ENCODE measurements at regions not wholly inside any gene's neighbourhood (a gene's known extent, or its start where the extent isn't known, plus 50 kb on each side); places are given as distances from the start of the nearest gene placed in this dataset.

- CTCF ChIA-PET: no interaction called here
- no peaks in the 10 kb centered on the region for H3K9me3 ChIP-seq
- Mint-ChIP-seq H3K9me3 (ENCODE audit: unreplicated experiment) (no peaks in the 10 kb centered on the region), H3K4me1 (ENCODE audit: low read depth, unreplicated experiment) (no peaks in the 10 kb centered on the region), H3K4me3 (ENCODE audit: unreplicated experiment) (no peak overlapping the region), H3K27me3 (ENCODE audit: insufficient read depth, unreplicated experiment) (peaks cover 5% of the 10 kb centered on the region), H3K36me3 (ENCODE audit: insufficient read depth, unreplicated experiment) (no peaks in the 10 kb centered on the region), H3K27ac (ENCODE audit: unreplicated experiment) (no peak overlapping the region)
- intact Hi-C loops (cut with micrococcal nuclease; ENCODE audit: unreplicated experiment): no loop called here
- POLR2A ChIA-PET: no interaction called here
- H3K27me3 ChIP-seq (replicated peaks; ENCODE audit: control insufficient read depth, insufficient read depth, low read length): no peaks in the 10 kb centered on the region
- H3K36me3 ChIP-seq (ENCODE audit: control insufficient read depth, insufficient read depth, low read length): no peaks in the 10 kb centered on the region
- no peak overlapping the region for H3K4me3 ChIP-seq (ENCODE audit: low read depth, low read length)
- no TSS peak for BruUV-seq (replicated peaks)
- DNase-seq: no peak
- TF ChIP-seq CTCF (IDR thresholded peaks at IDR 0.05; ENCODE audit: insufficient read depth in 1 of 2, low read depth in 1 of 2, low read length in 1 of 2, severe bottlenecking in 1 of 2, unreplicated experiment in 1 of 2): no peak
- no peaks in the 10 kb centered on the region for H3K4me1 ChIP-seq
These were observed 339.0 kb downstream of the SMAD2 start for GRCh38 chr18:47591429-47591828.

- Histone ChIP-seq H3K4me3 (ENCODE audit: low read depth, low read length) (no peak overlapping the region), H3K27me3 (replicated peaks; ENCODE audit: control insufficient read depth, insufficient read depth, low read length) (no peaks in the 10 kb centered on the region), H3K9me3 (no peaks in the 10 kb centered on the region), H3K4me1 (no peaks in the 10 kb centered on the region), H3K36me3 (ENCODE audit: control insufficient read depth, insufficient read depth, low read length) (no peaks in the 10 kb centered on the region)
- no peaks in the 10 kb centered on the region for H3K4me1 Mint-ChIP-seq (ENCODE audit: low read depth, unreplicated experiment)
- POLR2A ChIA-PET: no interaction called here
- no peaks in the 10 kb centered on the region for H3K36me3 Mint-ChIP-seq (ENCODE audit: insufficient read depth, unreplicated experiment)
- DNase-seq: no peak
- H3K9me3 Mint-ChIP-seq (ENCODE audit: unreplicated experiment): no peaks in the 10 kb centered on the region
- intact Hi-C loops (cut with micrococcal nuclease; ENCODE audit: unreplicated experiment): no loop called here
- H3K27ac Mint-ChIP-seq (ENCODE audit: unreplicated experiment): no peak overlapping the region
- peaks cover 6% of the 10 kb centered on the region for H3K27me3 Mint-ChIP-seq (ENCODE audit: insufficient read depth, unreplicated experiment)
- CTCF ChIA-PET: no interaction called here
- no peak overlapping the region for H3K4me3 Mint-ChIP-seq (ENCODE audit: unreplicated experiment)
- TF ChIP-seq CTCF (IDR thresholded peaks at IDR 0.05; ENCODE audit: insufficient read depth in 1 of 2, low read depth in 1 of 2, low read length in 1 of 2, severe bottlenecking in 1 of 2, unreplicated experiment in 1 of 2): no peak
- BruUV-seq (replicated peaks): no TSS peak
These were observed 336.1 kb upstream of the SKOR2 start for GRCh38 chr18:47587587-47587986.

GRCh38 chr18:47586418-47587070, 335.1 kb upstream of the SKOR2 start:
- CTCF ChIA-PET: no interaction called here
- DNase-seq: no peak
- no peaks in the 10 kb centered on the region for H3K9me3 Mint-ChIP-seq (ENCODE audit: unreplicated experiment)
- Histone ChIP-seq H3K4me3 (ENCODE audit: low read depth, low read length) (no peak overlapping the region), H3K4me1 (no peaks in the 10 kb centered on the region), H3K27me3 (replicated peaks; ENCODE audit: control insufficient read depth, insufficient read depth, low read length) (no peaks in the 10 kb centered on the region), H3K36me3 (ENCODE audit: control insufficient read depth, insufficient read depth, low read length) (no peaks in the 10 kb centered on the region), H3K9me3 (no peaks in the 10 kb centered on the region)
- H3K27me3 Mint-ChIP-seq (ENCODE audit: insufficient read depth, unreplicated experiment): peaks cover 3% of the 10 kb centered on the region
- POLR2A ChIA-PET: no interaction called here
- no peaks in the 10 kb centered on the region for H3K4me1 Mint-ChIP-seq (ENCODE audit: low read depth, unreplicated experiment)
- H3K4me3 Mint-ChIP-seq (ENCODE audit: unreplicated experiment): no peak overlapping the region
- H3K36me3 Mint-ChIP-seq (ENCODE audit: insufficient read depth, unreplicated experiment): no peaks in the 10 kb centered on the region
- intact Hi-C loops (cut with micrococcal nuclease; ENCODE audit: unreplicated experiment): no loop called here
- no peak for TF ChIP-seq CTCF (IDR thresholded peaks at IDR 0.05; ENCODE audit: insufficient read depth in 1 of 2, low read depth in 1 of 2, low read length in 1 of 2, severe bottlenecking in 1 of 2, unreplicated experiment in 1 of 2)
- no peak overlapping the region for H3K27ac Mint-ChIP-seq (ENCODE audit: unreplicated experiment)
- no TSS peak for BruUV-seq (replicated peaks)

Measured in Caco-2 (cell line).